VCaP (cell line): ENCODE measurements at regions not wholly inside any gene's neighbourhood (a gene's known extent, or its start where the extent isn't known, plus 50 kb on each side); places are given as distances from the start of the nearest gene placed in this dataset.
"Not testable (repeated sequence)": the region's sequence is repeated elsewhere in the genome, so short reads cannot be mapped to it uniquely, and the experiment has no call there.

ENCODE experiments used
- H3K27ac ChIP-seq: fragments of 450-650 bp; 2 replicates; pipeline ENCODE4 v1.5.1; 2017
- CTCF ChIP-seq: fragments of 450-650 bp; conservative IDR thresholded peaks from 2 replicates; pipeline ENCODE4 v1.5.1; 2017; ENCODE audit warnings: mild to moderate bottlenecking, moderate library complexity

GRCh38 chr10:84739641-84740040 is 411.3 kb downstream of the CCSER2 start:
- no peak overlapping the region for H3K27ac ChIP-seq
- TF ChIP-seq CTCF: peak; percentile 29

DNA sequence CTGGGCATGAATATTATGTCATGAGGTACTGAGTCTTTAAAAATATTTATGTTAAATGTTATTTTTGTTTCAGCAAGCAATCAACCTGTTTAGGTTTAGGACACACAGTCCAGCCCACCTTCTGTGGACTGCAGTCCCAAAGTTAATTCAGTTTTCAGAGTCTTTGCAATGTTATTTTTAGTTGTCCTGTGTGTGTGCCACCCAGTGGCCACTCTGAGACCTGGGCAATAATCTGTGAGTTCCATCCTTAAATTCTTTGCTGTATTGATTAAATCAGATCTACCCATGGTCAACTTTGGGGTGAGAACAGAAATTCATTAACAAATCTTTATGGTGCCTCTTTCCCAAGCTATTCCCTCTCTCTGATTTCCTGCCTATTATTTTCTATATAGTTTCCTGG is 415.1 kb downstream of the CCSER2 start:
- TF ChIP-seq CTCF: peak; percentile 85
- no peak overlapping the region for H3K27ac ChIP-seq

GRCh38 chr10:84755311-84755710 is 426.9 kb downstream of the CCSER2 start:
- no peak overlapping the region for H3K27ac ChIP-seq
- no peak for TF ChIP-seq CTCF

DNA sequence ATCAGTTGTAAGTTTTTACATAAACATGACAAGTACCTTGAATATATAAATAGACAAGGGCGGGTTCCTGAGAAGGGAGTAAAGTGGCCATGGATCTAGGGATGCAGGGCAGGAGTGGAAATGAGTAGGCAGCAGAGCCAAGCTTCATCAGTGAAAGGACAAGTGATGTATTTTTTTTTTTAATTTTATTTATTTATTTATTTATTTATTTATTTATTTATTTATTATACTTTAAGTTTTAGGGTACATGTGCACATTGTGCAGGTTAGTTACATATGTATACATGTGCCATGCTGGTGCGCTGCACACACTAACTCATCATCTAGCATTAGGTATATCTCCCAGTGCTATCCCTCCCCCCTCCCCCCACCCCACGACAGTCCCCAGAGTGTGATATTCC is 428.3 kb downstream of the CCSER2 start:
- H3K27ac ChIP-seq: not testable (repeated sequence)

- not testable (repeated sequence) for H3K27ac ChIP-seq
Measured at GRCh38 chr10:84761994-84762614, 433.7 kb downstream of the CCSER2 start.

DNA sequence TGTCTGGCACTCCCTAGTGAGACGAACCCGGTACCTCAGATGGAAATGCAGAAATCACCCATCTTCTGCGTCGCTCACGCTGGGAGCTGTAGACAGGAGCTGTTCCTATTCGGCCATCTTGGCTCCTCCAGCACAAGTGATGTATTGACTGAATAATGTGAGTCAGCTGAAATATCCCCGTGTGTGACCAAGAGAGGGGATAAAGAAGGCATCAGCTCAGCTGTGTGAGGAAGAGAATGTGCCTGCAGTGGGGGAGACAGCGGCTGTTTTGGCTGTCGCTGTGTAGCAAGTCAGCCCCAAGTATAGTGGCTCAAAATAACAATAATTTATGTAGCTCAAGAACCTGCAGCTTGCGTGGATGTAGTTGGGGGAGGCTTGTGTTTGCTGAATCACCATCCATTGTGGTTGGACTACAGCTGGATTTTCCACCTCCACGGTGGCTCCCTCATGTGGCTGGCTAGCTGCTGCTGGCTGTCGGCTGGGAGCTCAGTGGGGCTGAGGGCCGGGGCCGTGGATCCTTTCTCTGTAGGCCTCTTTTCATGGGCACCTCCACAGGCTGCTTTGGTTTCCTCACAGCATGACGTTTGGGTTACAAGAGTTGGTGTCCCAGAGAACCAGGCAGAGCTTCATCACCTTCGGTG is 434.5 kb downstream of the CCSER2 start:
- TF ChIP-seq CTCF: no peak

DNA sequence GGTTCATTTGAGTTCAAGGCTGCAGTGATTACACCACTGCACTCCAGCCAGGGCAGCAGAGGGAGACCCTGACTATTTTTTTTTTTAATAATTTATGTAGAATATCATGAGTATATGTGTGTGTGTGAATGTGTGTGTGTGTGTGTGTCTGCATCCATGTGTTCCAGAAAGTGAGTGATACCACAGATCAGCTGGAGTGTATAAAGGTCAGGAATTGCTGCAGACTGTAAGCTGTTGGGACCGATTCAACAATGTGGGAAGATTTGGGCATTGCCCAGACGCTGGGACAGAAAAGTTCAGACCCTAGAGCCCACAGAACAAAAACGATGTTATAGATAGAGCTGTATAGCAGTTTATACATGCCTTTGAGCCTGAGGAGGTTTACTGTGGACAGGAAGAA is 435.6 kb downstream of the CCSER2 start:
- no peak overlapping the region for H3K27ac ChIP-seq
- TF ChIP-seq CTCF: no peak

More for the DNA sequence above, 434.5 kb downstream of the CCSER2 start:
- H3K27ac ChIP-seq: no peak overlapping the region

GRCh38 chr10:84765086-84765485 is 436.7 kb downstream of the CCSER2 start:
- no peak overlapping the region for H3K27ac ChIP-seq
- no peak for TF ChIP-seq CTCF
